CD4-positive, alpha-beta memory T cell (primary cell): ENCODE measurements at regions not wholly inside any gene's neighbourhood (a gene's known extent, or its start where the extent isn't known, plus 50 kb on each side); places are given as distances from the start of the nearest gene placed in this dataset.

Source experiments
- CTCF ChIA-PET: fragments of 350-600 bp; sonication (Branson Sonifier 250); formaldehyde crosslinking; loops from one replicate; lab custom pipeline; 2021; ENCODE audit warnings: inconsistent platforms; ENCODE audit not compliant: partially characterized antibody; lab: Charles Lee
- POLR2A ChIA-PET: fragments of 350-600 bp; sonication (Branson Sonifier 250); formaldehyde crosslinking; loops from one replicate; lab custom pipeline; 2021; ENCODE audit not compliant: partially characterized antibody; lab: Charles Lee
- DNase-seq, 5 donors: peaks; one replicate each; pipeline versions ENCODE4 v3.0.0 to v3.0.0-alpha.2; 2020 to 2022; ENCODE audit warnings: mixed read lengths in 1 of 5
- H3K27ac ChIP-seq: one replicate; pipeline ENCODE4 v1.7.0; 2013; ENCODE audit warnings: low read depth, low read length
- H3K27me3 ChIP-seq: 2 replicates; pipeline ENCODE4 v1.7.0; 2013; ENCODE audit warnings: mild to moderate bottlenecking, low read length, moderate library complexity; ENCODE audit not compliant: insufficient read depth
- H3K36me3 ChIP-seq: 2 replicates; pipeline ENCODE4 v1.7.0; 2013; ENCODE audit warnings: mild to moderate bottlenecking, low read length, moderate library complexity; ENCODE audit not compliant: insufficient read depth
- H3K4me1 ChIP-seq: 2 replicates; pipeline ENCODE4 v1.7.0; 2013; ENCODE audit warnings: mild to moderate bottlenecking, low read length, moderate library complexity; ENCODE audit not compliant: insufficient read depth
- H3K4me3 ChIP-seq, 2 donors: one replicate each; pipeline ENCODE4 v1.7.0; 2013; ENCODE audit warnings: low read length in 2 of 2, mild to moderate bottlenecking in 1 of 2
- H3K9me3 ChIP-seq, 2 donors: one replicate each; pipeline ENCODE4 v1.7.0; 2013; ENCODE audit warnings: low read length in 2 of 2, control low read depth in 1 of 2; ENCODE audit not compliant: control insufficient read depth in 1 of 2
- H3K27ac Mint-ChIP-seq, 7 donors: one replicate each; pipeline ENCODE4 v1.8.0; 2020 to 2021; ENCODE audit warnings: mixed read lengths in 7 of 7, mild to moderate bottlenecking in 6 of 7, inconsistent platforms in 3 of 7, moderate library complexity in 3 of 7
- H3K27me3 Mint-ChIP-seq, 2 donors: one replicate each; pipeline ENCODE4 v1.8.0; 2020 to 2021; ENCODE audit warnings: mixed read lengths in 2 of 2
- H3K36me3 Mint-ChIP-seq, 2 donors: one replicate each; pipeline ENCODE4 v1.8.0; 2020 to 2021; ENCODE audit warnings: mixed read lengths in 2 of 2, inconsistent platforms in 1 of 2, mild to moderate bottlenecking in 1 of 2
- H3K4me1 Mint-ChIP-seq, 4 donors: one replicate each; pipeline ENCODE4 v1.8.0; 2020 to 2021; ENCODE audit warnings: mixed read lengths in 4 of 4, mild to moderate bottlenecking in 1 of 4
- H3K4me3 Mint-ChIP-seq, 8 donors: one replicate each; pipeline ENCODE4 v1.8.0; 2020 to 2021; ENCODE audit warnings: mixed read lengths in 8 of 8, mild to moderate bottlenecking in 7 of 8, moderate library complexity in 6 of 8, inconsistent platforms in 3 of 8
- H3K9me3 Mint-ChIP-seq, 8 donors: one replicate each; pipeline ENCODE4 v1.8.0; 2020 to 2021; ENCODE audit warnings: mixed read lengths in 8 of 8, mild to moderate bottlenecking in 5 of 8, inconsistent platforms in 3 of 8, moderate library complexity in 1 of 8
- intact Hi-C: fragments of 100-400 bp; cut with micrococcal nuclease; formaldehyde crosslinking; loops from one replicate; pipeline ENCODE4 v1.15.1; 2023

- Mint-ChIP-seq H3K27me3 (no peaks in the 10 kb centered on the region), H3K27ac (no peak overlapping the region), H3K4me3 (no peak overlapping the region), H3K9me3 (peaks cover 0 to 10% (median under 1%) of the 10 kb centered on the region in 8 donors), H3K36me3 (no peaks in the 10 kb centered on the region), H3K4me1 (no peaks in the 10 kb centered on the region)
- Histone ChIP-seq H3K4me3 (no peak overlapping the region), H3K9me3 (no peaks in the 10 kb centered on the region), H3K27ac (no peak overlapping the region), H3K27me3 (no peaks in the 10 kb centered on the region), H3K4me1 (no peaks in the 10 kb centered on the region), H3K36me3 (no peaks in the 10 kb centered on the region)
- ChIA-PET CTCF (no interaction called here), POLR2A (no interaction called here)
- intact Hi-C loops = no loop called here
- no peak for DNase-seq
Observed at GRCh38 chr2:13676269-13676668, 956.2 kb upstream of the LRATD1 start.

GRCh38 chr2:13681936-13682335, 950.6 kb upstream of the LRATD1 start:
- CTCF ChIA-PET = no interaction called here
- H3K9me3 Mint-ChIP-seq = peaks cover 0 to 19% (median 5%) of the 10 kb centered on the region in 8 donors
- intact Hi-C loops = no loop called here

DNA sequence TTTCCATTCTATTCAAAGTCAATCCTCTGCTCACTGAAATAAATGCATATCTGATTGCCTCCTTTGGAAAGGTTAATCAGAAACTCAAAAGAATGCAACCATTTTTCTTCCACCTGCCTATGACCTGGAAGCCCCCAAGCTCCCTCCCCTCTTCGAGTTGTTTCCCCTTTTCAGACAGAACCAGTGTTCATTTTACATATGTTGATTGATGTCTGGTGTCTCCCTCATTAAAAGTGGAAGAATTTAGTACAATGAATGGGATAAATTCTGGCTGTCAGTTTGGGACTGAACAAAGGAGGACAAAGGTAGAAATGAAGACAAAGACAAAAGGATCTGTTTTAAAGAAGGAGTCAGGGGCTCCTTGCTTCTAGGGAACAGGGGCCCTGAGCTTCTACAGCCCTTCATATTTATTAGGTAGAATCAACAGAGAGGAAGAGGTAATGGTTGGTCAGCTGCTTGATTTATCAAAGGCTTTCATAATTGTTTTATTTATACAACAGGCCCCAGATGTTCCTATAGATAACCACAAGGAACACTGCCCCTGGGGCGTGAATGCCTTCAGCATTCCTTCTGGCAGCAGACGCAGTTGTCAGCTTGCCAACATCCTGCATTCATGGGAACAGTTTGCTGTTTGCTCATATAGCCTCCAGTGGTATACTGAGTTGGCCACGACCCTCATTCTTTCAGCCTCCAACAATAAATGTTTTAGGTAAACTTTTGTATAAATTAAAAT, 949.8 kb upstream of the LRATD1 start:
- Histone ChIP-seq H3K4me1 (no peaks in the 10 kb centered on the region), H3K27me3 (no peaks in the 10 kb centered on the region), H3K27ac (no peak overlapping the region), H3K4me3 (no peak overlapping the region), H3K9me3 (peaks cover 0 to 6% of the 10 kb centered on the region in 2 donors), H3K36me3 (no peaks in the 10 kb centered on the region)
- no peak for DNase-seq
- ChIA-PET POLR2A (interaction anchor here (0.7 kb wide), 1 partner anchor 1232 kb away, joined by 3 read pairs; no protein-coding TSS in a partner anchor), CTCF (no interaction called here)
- no peaks in the 10 kb centered on the region for H3K4me1 Mint-ChIP-seq
- no peaks in the 10 kb centered on the region for H3K27me3 Mint-ChIP-seq
- no peaks in the 10 kb centered on the region for H3K36me3 Mint-ChIP-seq
- H3K9me3 Mint-ChIP-seq = peaks cover 0 to 19% (median 5%) of the 10 kb centered on the region in 8 donors
- no peak overlapping the region for H3K27ac Mint-ChIP-seq
- H3K4me3 Mint-ChIP-seq = no peak overlapping the region
- intact Hi-C loops = no loop called here

More at GRCh38 chr2:13681936-13682335, 950.6 kb upstream of the LRATD1 start:
- H3K4me3 Mint-ChIP-seq = no peak overlapping the region
- Histone ChIP-seq H3K27ac (no peak overlapping the region), H3K27me3 (no peaks in the 10 kb centered on the region), H3K9me3 (peaks cover 0 to 6% of the 10 kb centered on the region in 2 donors), H3K36me3 (no peaks in the 10 kb centered on the region), H3K4me1 (no peaks in the 10 kb centered on the region), H3K4me3 (no peak overlapping the region)
- DNase-seq = no peak
- no peaks in the 10 kb centered on the region for H3K4me1 Mint-ChIP-seq
- H3K27me3 Mint-ChIP-seq = no peaks in the 10 kb centered on the region
- no peaks in the 10 kb centered on the region for H3K36me3 Mint-ChIP-seq
- H3K27ac Mint-ChIP-seq = no peak overlapping the region
- POLR2A ChIA-PET = no interaction called here

DNA sequence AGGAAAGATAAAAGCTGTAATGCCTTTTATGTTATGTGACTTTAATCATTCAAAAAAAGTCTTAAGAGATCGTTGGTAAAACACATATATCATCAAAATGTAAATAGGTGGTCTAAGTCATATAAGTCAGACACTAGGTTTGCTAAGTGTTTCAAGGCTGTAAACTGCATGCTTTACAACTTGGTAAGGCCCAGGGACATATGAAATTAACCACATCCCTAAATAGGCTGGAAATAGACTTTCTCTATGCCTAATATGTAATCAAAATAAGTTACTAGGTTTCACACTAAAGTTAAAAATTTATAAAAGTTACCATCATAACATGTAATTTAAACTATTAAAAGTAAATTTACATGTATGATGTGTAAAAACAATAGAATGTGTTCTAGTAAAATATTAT, 946.3 kb upstream of the LRATD1 start:
- H3K4me3 Mint-ChIP-seq = no peak overlapping the region
- Histone ChIP-seq H3K4me3 (no peak overlapping the region), H3K4me1 (no peaks in the 10 kb centered on the region), H3K9me3 (peaks cover 0 to 6% of the 10 kb centered on the region in 2 donors), H3K36me3 (no peaks in the 10 kb centered on the region), H3K27me3 (no peaks in the 10 kb centered on the region), H3K27ac (no peak overlapping the region)
- no peak overlapping the region for H3K27ac Mint-ChIP-seq
- H3K27me3 Mint-ChIP-seq = no peaks in the 10 kb centered on the region
- no peak for DNase-seq
- POLR2A ChIA-PET = no interaction called here
- no peaks in the 10 kb centered on the region for H3K4me1 Mint-ChIP-seq
- peaks cover 0 to 16% (median 8%) of the 10 kb centered on the region in 8 donors for H3K9me3 Mint-ChIP-seq
- intact Hi-C loops = no loop called here
- CTCF ChIA-PET = no interaction called here
- no peaks in the 10 kb centered on the region for H3K36me3 Mint-ChIP-seq

GRCh38 chr2:13694673-13695072, 937.8 kb upstream of the LRATD1 start:
- no peaks in the 10 kb centered on the region for H3K4me1 ChIP-seq
- no peaks in the 10 kb centered on the region for H3K36me3 ChIP-seq
- H3K4me1 Mint-ChIP-seq = no peaks in the 10 kb centered on the region
- ChIA-PET POLR2A (no interaction called here), CTCF (no interaction called here)
- H3K27me3 Mint-ChIP-seq = no peaks in the 10 kb centered on the region
- no peak overlapping the region for H3K4me3 Mint-ChIP-seq
- H3K27ac ChIP-seq = no peak overlapping the region
- H3K9me3 Mint-ChIP-seq = peaks cover 0 to 4% (median 0%) of the 10 kb centered on the region in 8 donors
- H3K9me3 ChIP-seq = no peaks in the 10 kb centered on the region
- DNase-seq = no peak
- no peak overlapping the region for H3K4me3 ChIP-seq
- no peak overlapping the region for H3K27ac Mint-ChIP-seq
- H3K27me3 ChIP-seq = no peaks in the 10 kb centered on the region
- no peaks in the 10 kb centered on the region for H3K36me3 Mint-ChIP-seq
- intact Hi-C loops = no loop called here

DNA sequence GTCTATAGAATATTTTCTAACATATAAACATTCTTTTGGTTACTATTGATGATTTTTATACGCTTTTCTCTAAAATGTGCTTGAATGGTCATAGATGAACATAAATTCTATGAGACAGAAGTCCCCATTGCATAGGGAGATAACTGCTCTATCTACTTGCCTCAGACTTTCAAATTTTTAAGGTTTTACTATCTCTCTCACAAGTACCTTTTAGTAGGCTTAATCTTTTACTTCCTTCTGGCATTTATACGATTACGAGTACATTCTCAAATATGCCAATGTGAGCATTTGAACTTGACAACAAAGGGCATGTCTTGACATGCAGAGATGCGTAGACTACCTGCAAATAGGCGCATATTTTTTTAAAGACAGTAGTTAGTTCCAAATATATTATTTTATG, 935.9 kb upstream of the LRATD1 start:
- no peaks in the 10 kb centered on the region for H3K4me1 Mint-ChIP-seq
- no peaks in the 10 kb centered on the region for H3K36me3 Mint-ChIP-seq
- H3K9me3 ChIP-seq = no peaks in the 10 kb centered on the region
- H3K36me3 ChIP-seq = no peaks in the 10 kb centered on the region
- no peak overlapping the region for H3K27ac Mint-ChIP-seq
- no peak for DNase-seq
- no peak overlapping the region for H3K27ac ChIP-seq
- H3K27me3 ChIP-seq = no peaks in the 10 kb centered on the region
- H3K4me1 ChIP-seq = no peaks in the 10 kb centered on the region
- ChIA-PET CTCF (no interaction called here), POLR2A (no interaction called here)
- intact Hi-C loops = no loop called here
- H3K27me3 Mint-ChIP-seq = no peaks in the 10 kb centered on the region
- H3K4me3 Mint-ChIP-seq = no peak overlapping the region
- no peak overlapping the region for H3K4me3 ChIP-seq
- peaks cover 0 to 7% (median 0%) of the 10 kb centered on the region in 8 donors for H3K9me3 Mint-ChIP-seq

DNA sequence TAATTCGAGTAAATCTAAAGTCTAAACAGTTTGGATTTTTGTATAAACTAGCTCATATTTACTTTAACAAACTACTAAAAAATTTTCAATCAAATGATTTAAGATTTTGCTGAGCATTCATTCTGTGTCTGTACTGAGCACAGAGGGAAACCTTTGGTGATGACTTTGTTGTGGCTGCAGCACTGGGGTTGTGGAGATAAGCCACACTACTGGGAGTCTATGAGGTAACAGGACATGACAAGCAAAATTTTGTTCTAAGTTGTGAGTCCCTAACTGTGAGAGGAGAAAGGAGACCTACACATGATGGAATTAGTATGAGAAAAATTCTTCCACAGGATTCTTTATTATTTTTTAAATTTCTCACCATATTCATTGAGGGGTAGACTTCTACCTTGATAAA, 933.7 kb upstream of the LRATD1 start:
- H3K27me3 Mint-ChIP-seq = no peaks in the 10 kb centered on the region
- no peak overlapping the region for H3K4me3 Mint-ChIP-seq
- no peaks in the 10 kb centered on the region for H3K4me1 Mint-ChIP-seq
- no peak overlapping the region for H3K27ac Mint-ChIP-seq
- POLR2A ChIA-PET = no interaction called here
- H3K9me3 Mint-ChIP-seq = peaks cover 0 to 4% (median under 1%) of the 10 kb centered on the region in 8 donors
- no peak overlapping the region for H3K27ac ChIP-seq
- CTCF ChIA-PET = no interaction called here
- no peaks in the 10 kb centered on the region for H3K36me3 Mint-ChIP-seq
- intact Hi-C loops = no loop called here
- H3K27me3 ChIP-seq = no peaks in the 10 kb centered on the region
- no peak overlapping the region for H3K4me3 ChIP-seq
- H3K4me1 ChIP-seq = no peaks in the 10 kb centered on the region
- no peaks in the 10 kb centered on the region for H3K36me3 ChIP-seq
- no peaks in the 10 kb centered on the region for H3K9me3 ChIP-seq
- no peak for DNase-seq
